HL-60 (cell line): ENCODE measurements at regions not wholly inside any gene's neighbourhood (a gene's known extent, or its start where the extent isn't known, plus 50 kb on each side); places are given as distances from the start of the nearest gene placed in this dataset.

Source experiments
- DNase-seq, 2 experiments: peaks; one replicate each; pipeline ENCODE4 v3.0.0-alpha.2; 2010 to 2020; ENCODE audit warnings: low read depth in 1 of 2, low spot score in 1 of 2
- H3K27ac ChIP-seq: fragments of 250-450 bp; sonication (Bioruptor Pico); replicated peaks from 2 replicates; pipeline ENCODE4 v1.5.1; 2020; ENCODE audit warnings: mild to moderate bottlenecking, moderate library complexity
- H3K27me3 ChIP-seq: fragments of 250-450 bp; sonication (Bioruptor Pico); 2 replicates; pipeline ENCODE4 v1.5.1; 2021; ENCODE audit warnings: mild to moderate bottlenecking, moderate library complexity; ENCODE audit not compliant: insufficient read depth, poor library complexity, severe bottlenecking
- H3K4me3 ChIP-seq: replicated peaks from 2 replicates; pipeline ENCODE4 v1.5.1; 2011; ENCODE audit warnings: mild to moderate bottlenecking, control low read depth, low read length; ENCODE audit not compliant: insufficient read depth
- GABPA ChIP-seq: IDR thresholded peaks from 2 replicates; pipeline ENCODE4 v1.6.1; 2012; ENCODE audit warnings: low read depth
- POLR2AphosphoS5 ChIP-seq: IDR thresholded peaks from 2 replicates; pipeline ENCODE4 v1.6.1; 2012; ENCODE audit warnings: low read depth
- SPI1 ChIP-seq: IDR thresholded peaks from 2 replicates; pipeline ENCODE4 v1.6.1; 2012; ENCODE audit warnings: low read depth, mild to moderate bottlenecking, borderline replicate concordance
- TF ChIP-seq, protein P1 (sequence below): IDR thresholded peaks from one replicate; pipeline ENCODE4 v1.5.1; 2011; ENCODE audit warnings: low read length, control low read depth, inconsistent platforms; ENCODE audit not compliant: insufficient read depth
- TF ChIP-seq, protein P2 (sequence below): IDR thresholded peaks from 2 replicates; pipeline ENCODE4 v1.6.1; 2012; ENCODE audit warnings: low read depth; ENCODE audit not compliant: insufficient replicate concordance

DNA sequence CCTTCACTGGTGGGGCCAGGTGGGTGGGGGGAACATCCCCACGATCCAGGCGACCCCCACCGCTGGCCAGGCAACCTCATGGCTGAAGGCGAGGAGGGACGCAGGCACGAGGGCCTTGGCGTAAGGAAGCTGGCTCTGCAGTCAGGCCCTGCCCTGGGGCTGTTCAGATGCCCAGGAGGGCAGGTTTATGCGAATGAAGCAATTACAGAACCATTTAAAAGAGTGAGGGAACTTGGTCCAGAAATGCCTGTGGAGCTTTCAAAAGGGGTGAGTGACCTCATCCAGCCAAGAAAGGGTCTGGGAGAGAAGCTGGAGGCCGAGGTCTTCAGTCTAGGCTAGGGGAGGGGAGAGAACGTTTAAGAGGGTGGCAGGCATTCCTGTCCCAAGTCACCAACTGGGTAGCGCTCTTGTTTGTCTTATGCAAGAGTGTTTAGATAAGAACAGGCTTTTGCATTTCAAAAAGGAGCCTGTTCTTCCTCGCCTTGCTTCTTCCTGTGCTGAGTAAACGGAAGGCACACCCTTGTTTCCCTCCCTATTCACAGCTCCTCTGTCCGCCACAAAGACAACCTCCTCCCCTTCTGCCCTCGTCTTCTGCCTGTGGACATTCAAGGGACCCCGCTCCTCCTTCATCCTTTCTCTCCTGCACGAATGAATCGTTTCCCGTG is 183.5 kb upstream of the SDK2 start:
- no peak overlapping the region for H3K27ac ChIP-seq
- no peak overlapping the region for H3K4me3 ChIP-seq
- TF ChIP-seq, protein P1, sequence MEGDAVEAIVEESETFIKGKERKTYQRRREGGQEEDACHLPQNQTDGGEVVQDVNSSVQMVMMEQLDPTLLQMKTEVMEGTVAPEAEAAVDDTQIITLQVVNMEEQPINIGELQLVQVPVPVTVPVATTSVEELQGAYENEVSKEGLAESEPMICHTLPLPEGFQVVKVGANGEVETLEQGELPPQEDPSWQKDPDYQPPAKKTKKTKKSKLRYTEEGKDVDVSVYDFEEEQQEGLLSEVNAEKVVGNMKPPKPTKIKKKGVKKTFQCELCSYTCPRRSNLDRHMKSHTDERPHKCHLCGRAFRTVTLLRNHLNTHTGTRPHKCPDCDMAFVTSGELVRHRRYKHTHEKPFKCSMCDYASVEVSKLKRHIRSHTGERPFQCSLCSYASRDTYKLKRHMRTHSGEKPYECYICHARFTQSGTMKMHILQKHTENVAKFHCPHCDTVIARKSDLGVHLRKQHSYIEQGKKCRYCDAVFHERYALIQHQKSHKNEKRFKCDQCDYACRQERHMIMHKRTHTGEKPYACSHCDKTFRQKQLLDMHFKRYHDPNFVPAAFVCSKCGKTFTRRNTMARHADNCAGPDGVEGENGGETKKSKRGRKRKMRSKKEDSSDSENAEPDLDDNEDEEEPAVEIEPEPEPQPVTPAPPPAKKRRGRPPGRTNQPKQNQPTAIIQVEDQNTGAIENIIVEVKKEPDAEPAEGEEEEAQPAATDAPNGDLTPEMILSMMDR: no peak
- TF ChIP-seq POLR2AphosphoS5 (no peak), SPI1 (no peak), GABPA (no peak)
- TF ChIP-seq, protein P2, sequence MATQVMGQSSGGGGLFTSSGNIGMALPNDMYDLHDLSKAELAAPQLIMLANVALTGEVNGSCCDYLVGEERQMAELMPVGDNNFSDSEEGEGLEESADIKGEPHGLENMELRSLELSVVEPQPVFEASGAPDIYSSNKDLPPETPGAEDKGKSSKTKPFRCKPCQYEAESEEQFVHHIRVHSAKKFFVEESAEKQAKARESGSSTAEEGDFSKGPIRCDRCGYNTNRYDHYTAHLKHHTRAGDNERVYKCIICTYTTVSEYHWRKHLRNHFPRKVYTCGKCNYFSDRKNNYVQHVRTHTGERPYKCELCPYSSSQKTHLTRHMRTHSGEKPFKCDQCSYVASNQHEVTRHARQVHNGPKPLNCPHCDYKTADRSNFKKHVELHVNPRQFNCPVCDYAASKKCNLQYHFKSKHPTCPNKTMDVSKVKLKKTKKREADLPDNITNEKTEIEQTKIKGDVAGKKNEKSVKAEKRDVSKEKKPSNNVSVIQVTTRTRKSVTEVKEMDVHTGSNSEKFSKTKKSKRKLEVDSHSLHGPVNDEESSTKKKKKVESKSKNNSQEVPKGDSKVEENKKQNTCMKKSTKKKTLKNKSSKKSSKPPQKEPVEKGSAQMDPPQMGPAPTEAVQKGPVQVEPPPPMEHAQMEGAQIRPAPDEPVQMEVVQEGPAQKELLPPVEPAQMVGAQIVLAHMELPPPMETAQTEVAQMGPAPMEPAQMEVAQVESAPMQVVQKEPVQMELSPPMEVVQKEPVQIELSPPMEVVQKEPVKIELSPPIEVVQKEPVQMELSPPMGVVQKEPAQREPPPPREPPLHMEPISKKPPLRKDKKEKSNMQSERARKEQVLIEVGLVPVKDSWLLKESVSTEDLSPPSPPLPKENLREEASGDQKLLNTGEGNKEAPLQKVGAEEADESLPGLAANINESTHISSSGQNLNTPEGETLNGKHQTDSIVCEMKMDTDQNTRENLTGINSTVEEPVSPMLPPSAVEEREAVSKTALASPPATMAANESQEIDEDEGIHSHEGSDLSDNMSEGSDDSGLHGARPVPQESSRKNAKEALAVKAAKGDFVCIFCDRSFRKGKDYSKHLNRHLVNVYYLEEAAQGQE: no peak
- peaks cover 4% of the 10 kb centered on the region for H3K27me3 ChIP-seq
- no peak for DNase-seq

DNA sequence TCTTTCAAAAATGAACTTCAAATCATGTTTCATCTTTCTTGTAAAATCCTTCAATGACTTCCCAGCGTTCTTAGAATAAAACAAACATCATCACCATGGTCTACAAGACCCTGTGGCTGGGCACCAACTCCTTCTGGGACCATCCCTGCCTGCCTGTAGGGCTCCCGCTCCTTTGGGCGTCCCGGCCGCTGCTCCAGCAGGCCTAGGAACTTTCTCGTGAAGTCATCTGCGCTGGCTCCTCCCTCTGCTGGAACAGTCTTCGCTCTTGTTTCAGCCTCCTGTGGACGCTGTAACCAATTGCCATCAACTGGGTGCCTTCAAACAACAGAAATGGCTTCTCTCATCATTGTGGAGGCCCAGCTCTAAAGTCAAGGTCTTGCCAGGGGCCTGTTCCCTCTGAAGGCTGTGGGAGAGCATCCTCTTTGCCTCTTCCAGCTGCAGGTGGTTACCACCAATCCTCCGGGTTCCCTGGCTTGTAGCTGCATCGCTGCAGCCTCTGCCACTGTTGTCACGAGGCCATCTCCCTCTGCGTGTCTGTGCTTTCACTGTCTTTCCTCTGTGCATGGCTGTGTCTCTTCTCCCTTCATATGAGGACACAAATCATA is 185.5 kb upstream of the SDK2 start:
- Histone ChIP-seq H3K27me3 (peaks cover 5% of the 10 kb centered on the region), H3K27ac (no peak overlapping the region), H3K4me3 (no peak overlapping the region)
- TF ChIP-seq, protein P1: no peak
- TF ChIP-seq, protein P2: no peak
- TF ChIP-seq SPI1 (no peak), GABPA (no peak), POLR2AphosphoS5 (no peak)
- no peak for DNase-seq

DNA sequence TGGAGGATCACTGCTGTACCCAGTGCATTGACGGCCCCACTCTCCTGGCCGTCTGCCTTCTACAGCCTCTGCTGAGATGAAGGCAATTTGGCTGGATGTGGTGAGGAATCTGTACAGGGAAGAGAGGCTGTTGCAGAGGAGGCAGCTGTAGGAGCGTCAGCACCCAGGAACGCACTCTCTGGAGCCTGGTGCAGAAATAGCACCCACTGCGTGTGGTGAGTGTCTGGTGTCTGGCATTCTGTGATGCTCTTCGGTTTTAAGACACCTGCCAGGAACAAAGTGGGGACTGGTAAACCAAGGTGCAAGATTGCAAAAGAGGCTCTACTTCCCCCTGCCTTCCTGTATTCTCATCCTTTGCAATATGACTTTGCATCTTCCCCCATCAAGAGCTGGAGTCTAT is 187.5 kb upstream of the SDK2 start:
- Histone ChIP-seq H3K27me3 (peaks cover 13% of the 10 kb centered on the region), H3K4me3 (no peak overlapping the region), H3K27ac (no peak overlapping the region)
- no peak for DNase-seq
- TF ChIP-seq, protein P2: no peak
- TF ChIP-seq GABPA (no peak), POLR2AphosphoS5 (no peak), SPI1 (no peak)
- TF ChIP-seq, protein P1: no peak
